ENCODE measurements at regions not wholly inside any gene's neighbourhood (a gene's known extent, or its start where the extent isn't known, plus 50 kb on each side); places are given as distances from the start of the nearest gene placed in this dataset.

- Mint-ChIP-seq H3K27ac (peak overlapping the region; percentile 53), H3K4me1 (peaks cover 21% of the 10 kb centered on the region), H3K9me3 (no peaks in the 10 kb centered on the region), H3K27me3 (peaks cover 2% of the 10 kb centered on the region), H3K4me3 (no peak overlapping the region), H3K36me3 (ENCODE audit: low read depth) (no peaks in the 10 kb centered on the region)
- intact Hi-C loops (cut with micrococcal nuclease), result no loop called here
- no peak for DNase-seq
These were observed 50.5 kb upstream of the FBRSL1 start for GRCh38 chr12:132439333-132439904.

- H3K27me3 Mint-ChIP-seq, result peaks cover 2% of the 10 kb centered on the region
- intact Hi-C loops (cut with micrococcal nuclease), result no loop called here
- H3K27ac Mint-ChIP-seq, result no peak overlapping the region
- peaks cover 19% of the 10 kb centered on the region for H3K4me1 Mint-ChIP-seq
- no peak for DNase-seq
- H3K9me3 Mint-ChIP-seq, result no peaks in the 10 kb centered on the region
- H3K4me3 Mint-ChIP-seq, result no peak overlapping the region
- no peaks in the 10 kb centered on the region for H3K36me3 Mint-ChIP-seq (ENCODE audit: low read depth)
These were observed 51.2 kb upstream of the FBRSL1 start for GRCh38 chr12:132438726-132439125.

GRCh38 chr12:132437943-132438700, 51.8 kb upstream of the FBRSL1 start:
- no peaks in the 10 kb centered on the region for H3K9me3 Mint-ChIP-seq
- DNase-seq, result no peak
- no peak overlapping the region for H3K4me3 Mint-ChIP-seq
- no peaks in the 10 kb centered on the region for H3K36me3 Mint-ChIP-seq (ENCODE audit: low read depth)
- H3K27me3 Mint-ChIP-seq, result peaks cover 2% of the 10 kb centered on the region
- H3K4me1 Mint-ChIP-seq, result peaks cover 17% of the 10 kb centered on the region
- intact Hi-C loops (cut with micrococcal nuclease), result no loop called here
- H3K27ac Mint-ChIP-seq, result no peak overlapping the region

GRCh38 chr12:132437252-132437932, 52.6 kb upstream of the FBRSL1 start:
- H3K36me3 Mint-ChIP-seq (ENCODE audit: low read depth), result no peaks in the 10 kb centered on the region
- H3K27ac Mint-ChIP-seq, result no peak overlapping the region
- no peak for DNase-seq
- H3K27me3 Mint-ChIP-seq, result peaks cover 2% of the 10 kb centered on the region
- H3K4me3 Mint-ChIP-seq, result peak overlapping the region; percentile 15
- intact Hi-C loops (cut with micrococcal nuclease), result no loop called here
- H3K4me1 Mint-ChIP-seq, result peaks cover 18% of the 10 kb centered on the region
- H3K9me3 Mint-ChIP-seq, result no peaks in the 10 kb centered on the region

DNA sequence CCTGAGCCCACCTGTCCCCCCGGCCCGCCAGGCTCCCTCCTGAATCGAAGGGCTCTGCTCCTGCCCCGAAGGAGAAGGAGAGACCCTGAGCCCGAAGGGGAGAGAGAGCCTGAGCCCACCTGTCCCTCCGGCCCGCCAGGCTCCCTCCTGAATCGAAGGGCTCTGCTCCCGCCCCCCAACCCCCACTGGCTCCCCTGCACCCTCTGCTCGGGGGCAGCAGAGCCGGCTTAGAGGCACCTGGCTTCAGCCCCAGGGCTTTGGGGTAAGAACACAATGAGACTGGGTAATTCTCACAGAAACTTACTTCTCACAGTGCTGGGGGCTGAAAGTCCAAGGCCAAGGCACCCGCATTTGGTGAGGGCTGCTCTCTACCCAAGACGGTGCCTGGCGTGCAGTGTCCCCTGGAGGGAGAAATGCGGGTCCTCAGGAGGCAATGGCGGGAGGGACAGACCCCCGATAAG, 53.1 kb upstream of the FBRSL1 start:
- Mint-ChIP-seq H3K4me1 (peaks cover 18% of the 10 kb centered on the region), H3K36me3 (ENCODE audit: low read depth) (no peaks in the 10 kb centered on the region), H3K27ac (peak overlapping the region; percentile 45), H3K4me3 (peak overlapping the region; percentile 15), H3K9me3 (no peaks in the 10 kb centered on the region), H3K27me3 (peaks cover 2% of the 10 kb centered on the region)
- intact Hi-C loops (cut with micrococcal nuclease), result no loop called here
- no peak for DNase-seq

DNA sequence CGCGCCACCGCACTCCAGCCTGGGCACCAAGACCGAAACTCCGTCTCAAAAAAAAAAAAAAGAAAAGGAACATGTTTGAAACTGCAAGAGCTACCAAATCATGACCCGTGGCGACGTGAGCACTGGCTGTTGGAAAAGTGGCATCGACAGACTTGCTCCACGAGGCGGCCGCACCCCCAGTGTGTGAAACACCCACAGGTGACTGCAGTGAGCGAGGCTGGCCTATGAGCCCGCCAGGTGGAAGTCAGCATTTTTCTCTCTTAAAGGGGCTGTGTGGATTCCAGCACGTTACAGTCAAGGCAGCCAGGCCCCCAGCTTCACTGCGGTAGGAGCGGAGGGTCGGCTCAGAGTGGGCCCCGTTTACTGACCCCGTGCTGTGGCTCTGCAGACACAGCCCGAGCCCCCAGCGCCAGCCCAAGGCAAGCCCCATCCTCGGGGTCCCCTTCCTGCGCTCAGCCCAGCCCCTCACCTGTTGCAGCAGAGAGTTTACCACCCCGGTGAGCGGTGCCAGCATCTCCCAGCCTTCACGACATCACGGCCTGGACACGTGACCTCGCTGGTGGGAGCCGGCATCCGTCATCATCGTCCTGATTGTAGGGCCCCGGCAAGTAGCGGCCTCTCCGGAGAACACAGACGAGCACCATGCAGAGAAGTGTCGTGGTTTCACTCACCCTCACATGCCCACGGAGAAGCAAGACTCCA, 54.3 kb upstream of the FBRSL1 start:
- no peaks in the 10 kb centered on the region for H3K9me3 Mint-ChIP-seq
- H3K27ac Mint-ChIP-seq, result no peak overlapping the region
- H3K27me3 Mint-ChIP-seq, result peaks cover 2% of the 10 kb centered on the region
- H3K4me1 Mint-ChIP-seq, result peaks cover 16% of the 10 kb centered on the region
- DNase-seq, result no peak
- H3K36me3 Mint-ChIP-seq (ENCODE audit: low read depth), result no peaks in the 10 kb centered on the region
- intact Hi-C loops (cut with micrococcal nuclease), result no loop called here
- no peak overlapping the region for H3K4me3 Mint-ChIP-seq

DNA sequence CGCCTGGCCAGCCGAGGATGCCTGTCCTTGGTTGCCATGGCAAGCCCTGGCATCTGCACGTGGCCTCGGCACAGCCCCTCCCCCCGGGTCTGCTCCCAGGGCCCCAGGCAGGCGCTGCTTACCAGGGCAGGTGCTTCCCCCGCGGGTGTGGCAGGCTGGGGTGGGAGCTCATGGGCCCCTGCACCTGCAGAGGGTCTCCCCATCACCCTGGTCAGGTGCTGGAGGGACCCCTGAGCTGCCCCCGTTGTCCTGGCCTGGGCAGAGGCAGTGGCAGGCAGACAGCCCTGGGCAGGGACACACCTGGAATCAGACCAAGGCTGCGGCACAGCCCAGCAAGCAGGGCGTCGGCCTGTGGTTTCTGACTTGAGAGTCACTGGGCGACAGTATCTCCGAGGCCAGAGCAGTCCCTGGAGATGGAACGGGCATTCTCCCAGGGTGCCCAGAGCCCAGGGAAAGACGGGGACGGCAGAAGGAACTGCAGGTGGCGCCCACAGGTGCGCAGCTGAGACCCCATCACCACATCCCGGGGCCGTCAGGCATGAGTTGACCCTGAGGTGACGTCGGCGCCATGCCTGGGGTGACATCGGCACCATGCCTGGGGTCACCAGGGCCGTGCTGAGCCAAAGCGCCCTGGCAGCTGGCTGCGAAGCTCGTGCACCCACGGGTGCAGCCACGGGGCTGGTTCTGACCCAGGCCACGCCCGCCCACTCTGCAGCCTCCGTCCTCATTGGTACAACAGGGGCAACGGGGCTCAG, 56.1 kb upstream of the FBRSL1 start:
- peaks cover 25% of the 10 kb centered on the region for H3K4me1 Mint-ChIP-seq
- intact Hi-C loops (cut with micrococcal nuclease), result no loop called here
- H3K9me3 Mint-ChIP-seq, result no peaks in the 10 kb centered on the region
- H3K27ac Mint-ChIP-seq, result no peak overlapping the region
- peaks cover 2% of the 10 kb centered on the region for H3K27me3 Mint-ChIP-seq
- H3K4me3 Mint-ChIP-seq, result no peak overlapping the region
- DNase-seq, result no peak
- H3K36me3 Mint-ChIP-seq (ENCODE audit: low read depth), result no peaks in the 10 kb centered on the region

DNA sequence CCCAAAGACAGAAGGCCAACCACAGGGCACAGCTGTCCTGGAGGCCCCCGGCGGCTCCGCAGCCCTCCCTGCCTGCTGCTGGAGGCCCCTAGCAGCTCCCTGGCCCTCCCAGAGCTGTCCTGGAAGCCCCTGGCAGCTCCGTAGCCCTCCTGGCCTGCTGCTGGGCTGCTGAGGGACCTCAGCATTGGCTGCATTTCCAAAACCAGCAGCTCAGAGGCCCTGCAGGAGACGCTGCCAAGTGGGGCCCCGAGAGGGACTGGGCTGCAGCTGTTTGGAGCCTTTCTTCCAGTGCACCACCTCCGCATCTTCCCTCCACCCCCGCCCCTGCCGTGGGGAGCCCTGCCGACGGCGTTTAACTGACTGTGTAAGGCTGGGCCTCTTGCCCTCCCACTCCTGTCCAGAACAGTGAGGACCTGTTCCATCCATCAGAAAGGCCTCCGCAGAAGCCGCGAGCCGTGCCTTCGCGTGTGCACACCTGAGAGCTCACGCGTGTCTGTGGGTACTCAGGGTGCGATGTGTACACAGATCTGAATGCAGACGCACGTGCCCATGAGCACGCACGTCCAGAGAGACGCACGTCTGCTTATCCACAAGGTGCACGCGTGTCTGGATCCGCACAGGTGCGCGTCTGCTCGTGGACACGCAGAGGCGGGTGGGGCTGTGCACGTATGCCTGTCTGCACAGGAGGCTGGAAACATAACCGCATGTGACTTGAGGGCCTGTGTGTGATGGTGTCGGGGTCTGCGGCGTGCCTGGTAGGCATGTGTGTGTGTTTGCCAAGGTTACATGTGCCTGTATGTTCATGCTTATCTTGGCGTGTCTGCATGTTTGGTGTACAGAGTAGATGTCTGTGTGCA, 57.0 kb upstream of the FBRSL1 start:
- intact Hi-C loops (cut with micrococcal nuclease), result no loop called here
- Mint-ChIP-seq H3K27ac (no peak overlapping the region), H3K36me3 (ENCODE audit: low read depth) (no peaks in the 10 kb centered on the region), H3K4me1 (peaks cover 23% of the 10 kb centered on the region), H3K9me3 (no peaks in the 10 kb centered on the region), H3K27me3 (peaks cover 2% of the 10 kb centered on the region), H3K4me3 (no peak overlapping the region)
- no peak for DNase-seq

- intact Hi-C loops (cut with micrococcal nuclease), result no loop called here
- Mint-ChIP-seq H3K27me3 (peaks cover 2% of the 10 kb centered on the region), H3K4me1 (peaks cover 22% of the 10 kb centered on the region), H3K9me3 (no peaks in the 10 kb centered on the region), H3K36me3 (ENCODE audit: low read depth) (no peaks in the 10 kb centered on the region), H3K27ac (no peak overlapping the region), H3K4me3 (no peak overlapping the region)
- DNase-seq, result no peak
These were observed 57.7 kb upstream of the FBRSL1 start for GRCh38 chr12:132432126-132432705.

GRCh38 chr12:132430838-132431774, 58.8 kb upstream of the FBRSL1 start:
- Mint-ChIP-seq H3K27me3 (peaks cover 2% of the 10 kb centered on the region), H3K4me1 (peaks cover 19% of the 10 kb centered on the region), H3K27ac (no peak overlapping the region), H3K4me3 (peak overlapping the region; percentile 78), H3K36me3 (ENCODE audit: low read depth) (no peaks in the 10 kb centered on the region), H3K9me3 (no peaks in the 10 kb centered on the region)
- intact Hi-C loops (cut with micrococcal nuclease), result loop anchor here (2.0 kb wide), 1 partner anchor 14 kb away; no protein-coding TSS in a partner anchor
- DNase-seq, result no peak

GRCh38 chr12:132429946-132430643, 59.9 kb upstream of the FBRSL1 start:
- H3K4me1 Mint-ChIP-seq, result peaks cover 19% of the 10 kb centered on the region
- peak overlapping the region; percentile 78 for H3K4me3 Mint-ChIP-seq
- no peaks in the 10 kb centered on the region for H3K36me3 Mint-ChIP-seq (ENCODE audit: low read depth)
- H3K9me3 Mint-ChIP-seq, result peaks cover 6% of the 10 kb centered on the region
- peak; percentile 92 for DNase-seq
- intact Hi-C loops (cut with micrococcal nuclease), result loop anchor here (2.0 kb wide), 1 partner anchor 15 kb away; no protein-coding TSS in a partner anchor
- peaks cover 2% of the 10 kb centered on the region for H3K27me3 Mint-ChIP-seq
- H3K27ac Mint-ChIP-seq, result peak overlapping the region; percentile 24
